ENCODE measurements at regions not wholly inside any gene's neighbourhood (a gene's known extent, or its start where the extent isn't known, plus 50 kb on each side); places are given as distances from the start of the nearest gene placed in this dataset.
A peak's percentile ranks its signal among the peaks of the same experiment; 100 is the strongest.
"Not testable (repeated sequence)": the region's sequence is repeated elsewhere in the genome, so short reads cannot be mapped to it uniquely, and the experiment has no call there.

- no peak for DNase-seq
Observed at GRCh38 chr6:153564803-153565202, 433.7 kb upstream of the RGS17 start.

GRCh38 chr6:153563001-153563400, 431.9 kb upstream of the RGS17 start:
- no peak for DNase-seq

GRCh38 chr6:153553627-153554026, 422.5 kb upstream of the RGS17 start:
- DNase-seq, result no peak

GRCh38 chr6:153539602-153540001, 408.5 kb upstream of the RGS17 start:
- no peak for DNase-seq

GRCh38 chr6:153538491-153538890, 407.4 kb upstream of the RGS17 start:
- no peak for DNase-seq

- no peak for DNase-seq
Observed at GRCh38 chr6:153537422-153537821, 406.3 kb upstream of the RGS17 start.

GRCh38 chr6:153526479-153526878, 395.4 kb upstream of the RGS17 start:
- DNase-seq, result no peak

- DNase-seq, result no peak
Observed at GRCh38 chr6:153525998-153526397, 394.9 kb upstream of the RGS17 start.

- DNase-seq, result no peak
Observed at GRCh38 chr6:153523390-153523789, 392.3 kb upstream of the RGS17 start.

GRCh38 chr6:153511896-153512496, 380.9 kb upstream of the RGS17 start:
- peak; percentile 13 to 26 (median 23) for DNase-seq

- DNase-seq, result no peak
Observed at GRCh38 chr6:153503810-153504209, 372.7 kb upstream of the RGS17 start.

GRCh38 chr6:153493501-153493900, 362.4 kb upstream of the RGS17 start:
- no peak for DNase-seq

GRCh38 chr6:153489479-153489878, 358.4 kb upstream of the RGS17 start:
- no peak for DNase-seq

- DNase-seq, result no peak
Observed at GRCh38 chr6:153488267-153488666, 357.2 kb upstream of the RGS17 start.

- DNase-seq, result no peak
Observed at GRCh38 chr6:153485072-153485471, 354.0 kb upstream of the RGS17 start.

GRCh38 chr6:153484056-153484455, 353.0 kb upstream of the RGS17 start:
- no peak for DNase-seq

- no peak for DNase-seq
Observed at GRCh38 chr6:153476243-153476642, 345.2 kb upstream of the RGS17 start.

GRCh38 chr6:153465050-153465449, 334.0 kb upstream of the RGS17 start:
- no peak for DNase-seq

GRCh38 chr6:153449279-153449678, 318.2 kb upstream of the RGS17 start:
- DNase-seq, result no peak

GRCh38 chr6:153442749-153443148, 311.7 kb upstream of the RGS17 start:
- DNase-seq, result not testable (repeated sequence)

GRCh38 chr6:153442096-153442495, 311.0 kb upstream of the RGS17 start:
- DNase-seq, result no peak

- no peak for DNase-seq
Observed at GRCh38 chr6:153437193-153437592, 306.1 kb upstream of the RGS17 start.

- DNase-seq, result no peak
Observed at GRCh38 chr6:153436351-153436750, 305.3 kb upstream of the RGS17 start.

- no peak for DNase-seq
Observed at GRCh38 chr6:153435787-153436186, 304.7 kb upstream of the RGS17 start.

- DNase-seq, result no peak
Observed at GRCh38 chr6:153425536-153425935, 294.5 kb upstream of the RGS17 start.

Measured in muscle of back (tissue), 3 donors.